Activated T-cell treated with anti-CD3 and anti-CD28 coated beads for 24 hours (primary cell): ENCODE measurements at regions not wholly inside any gene's neighbourhood (a gene's known extent, or its start where the extent isn't known, plus 50 kb on each side); places are given as distances from the start of the nearest gene placed in this dataset.
"Not testable (repeated sequence)": the region's sequence is repeated elsewhere in the genome, so short reads cannot be mapped to it uniquely, and the experiment has no call there.

ENCODE experiments used
- DNase-seq: peaks from one replicate; pipeline ENCODE4 v3.0.0-alpha.2; 2020; ENCODE audit warnings: low read depth

DNA sequence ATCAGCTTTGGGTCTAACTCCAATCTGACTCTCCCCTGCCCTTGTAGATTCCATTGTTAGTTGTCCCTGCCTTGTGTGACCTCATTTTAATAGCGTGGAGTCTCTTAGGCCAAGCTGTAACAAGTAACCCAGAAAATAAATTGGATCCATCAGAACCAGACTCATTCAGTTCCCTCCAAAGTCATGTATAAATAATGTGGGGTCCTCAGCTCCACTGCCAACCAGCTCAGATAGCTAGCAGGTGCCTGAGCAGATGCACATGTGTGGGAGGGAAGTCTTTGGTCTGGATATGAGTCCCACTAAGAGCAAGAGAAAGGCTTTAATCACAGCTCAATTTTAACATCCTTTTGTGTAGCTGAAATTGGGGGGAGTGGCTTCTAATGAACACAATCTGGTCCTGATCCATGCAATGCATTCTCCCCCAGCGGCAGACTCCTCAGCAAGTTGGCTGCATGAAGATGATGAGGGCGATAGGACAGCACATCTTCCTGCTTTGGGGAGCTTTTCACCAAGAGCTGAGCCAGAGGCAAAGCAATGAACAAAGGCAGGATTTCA is 151.6 kb downstream of the ABCC12 start:
- DNase-seq = no peak

GRCh38 chr16:48003206-48003907 is 152.4 kb downstream of the ABCC12 start:
- no peak for DNase-seq

DNA sequence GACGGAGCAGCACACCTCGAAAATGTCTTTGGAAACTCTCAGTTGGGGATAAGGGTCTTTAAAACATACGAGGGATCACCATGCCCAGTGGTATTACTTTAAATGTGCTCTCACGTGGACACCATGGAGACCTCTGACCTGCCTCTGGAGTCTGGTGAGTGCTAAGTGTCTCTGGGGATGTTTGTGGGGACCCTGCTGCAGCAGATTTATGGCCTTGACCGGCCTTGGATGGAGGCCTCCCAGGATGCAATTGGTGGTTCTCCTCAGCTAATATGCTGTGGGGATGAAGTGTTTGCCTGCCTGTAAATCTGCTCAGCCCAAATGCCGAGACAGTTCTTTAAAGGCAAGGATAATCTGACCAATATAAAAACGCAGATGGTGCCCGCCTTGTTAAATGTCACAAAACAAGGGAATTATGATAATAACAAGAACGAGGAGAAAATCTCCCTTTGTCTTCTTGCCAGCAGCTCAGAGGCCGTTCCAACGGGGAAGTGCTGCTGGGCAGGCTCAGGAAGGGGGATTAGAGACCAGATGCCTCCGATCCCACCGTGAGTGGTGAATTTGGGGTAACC is 154.4 kb downstream of the ABCC12 start:
- DNase-seq = no peak

DNA sequence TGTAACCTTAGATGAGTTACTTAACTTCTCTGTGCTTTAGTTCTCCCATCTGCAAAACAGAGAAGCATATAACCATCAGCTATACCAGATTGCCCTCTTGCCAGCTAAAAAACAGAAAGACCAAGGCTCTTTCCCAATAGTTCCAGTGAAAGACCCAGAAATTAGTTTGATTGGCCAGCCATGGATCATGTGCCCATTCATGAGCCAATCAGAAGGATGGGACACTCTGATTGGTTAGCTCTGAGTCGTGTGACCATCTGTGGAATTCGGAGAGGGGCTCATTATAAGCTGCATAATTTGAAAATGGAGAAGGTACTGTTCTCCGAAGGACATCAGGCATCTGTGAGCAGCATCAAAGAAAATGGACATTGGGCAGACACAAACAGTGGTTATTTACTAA is 155.2 kb downstream of the ABCC12 start:
- no peak for DNase-seq

GRCh38 chr16:47999595-47999994 is 156.2 kb downstream of the ABCC12 start:
- DNase-seq = no peak

DNA sequence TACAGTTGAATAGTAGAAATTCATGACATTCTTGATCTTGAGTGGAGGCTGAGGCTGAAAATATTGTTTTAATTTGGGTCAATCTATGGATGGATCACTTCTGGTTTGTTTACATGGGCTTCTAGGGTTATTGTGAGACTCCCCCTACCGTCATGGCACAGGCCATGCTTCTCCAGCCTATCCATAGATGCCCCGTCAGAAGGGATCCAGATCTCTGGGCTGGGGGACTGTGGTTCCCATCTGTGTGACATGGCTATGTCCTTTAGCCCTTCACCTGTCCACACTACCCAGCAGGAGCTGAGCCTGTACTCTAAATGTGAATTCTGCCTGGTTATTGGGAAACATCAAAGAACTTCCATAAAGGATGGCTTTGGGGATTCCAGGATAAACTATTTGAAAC is 160.4 kb downstream of the ABCC12 start:
- no peak for DNase-seq

- DNase-seq = no peak
These were observed 164.3 kb downstream of the ABCC12 start for GRCh38 chr16:47991491-47991890.

DNA sequence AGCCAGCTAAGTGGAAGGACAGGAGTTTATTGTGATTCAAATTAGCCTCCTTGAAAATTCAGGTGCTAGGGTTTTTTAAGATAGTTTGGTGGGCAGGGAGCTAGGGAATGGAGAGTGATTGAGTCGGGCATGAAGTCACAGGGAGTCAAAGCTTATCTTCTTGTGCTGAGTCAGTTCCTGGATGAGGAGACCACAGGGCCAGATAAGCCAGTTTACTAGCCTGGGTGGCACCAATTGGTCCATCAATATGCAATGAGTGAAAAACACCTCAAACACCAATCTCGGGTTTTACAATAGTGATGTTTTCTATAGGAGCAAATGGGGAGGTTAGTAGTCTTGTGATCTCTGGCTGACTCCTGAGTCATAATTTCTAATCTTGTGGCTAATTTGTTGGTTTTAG is 165.1 kb downstream of the ABCC12 start:
- DNase-seq = no peak

DNA sequence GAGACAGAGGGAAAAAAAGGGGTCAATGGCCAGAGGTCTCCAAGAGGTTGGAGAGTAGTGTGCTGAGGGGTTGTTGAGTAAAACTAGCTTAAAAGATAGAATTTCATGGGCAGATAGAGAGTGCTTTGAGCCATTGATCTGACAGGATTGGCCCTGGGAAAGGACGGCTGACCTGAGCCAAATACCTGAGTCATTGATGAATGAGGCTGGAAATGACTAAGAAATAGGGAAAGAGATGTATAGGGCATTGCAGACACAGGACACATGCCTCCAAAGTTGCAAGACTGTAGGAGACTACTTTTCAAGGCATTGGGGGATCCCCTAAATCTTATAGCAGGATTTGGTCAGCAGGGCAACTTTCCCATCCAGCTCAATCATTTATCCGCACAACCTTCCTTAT is 168.7 kb downstream of the ABCC12 start:
- no peak for DNase-seq

- no peak for DNase-seq
These were observed 169.8 kb downstream of the ABCC12 start for GRCh38 chr16:47986031-47986430.

DNA sequence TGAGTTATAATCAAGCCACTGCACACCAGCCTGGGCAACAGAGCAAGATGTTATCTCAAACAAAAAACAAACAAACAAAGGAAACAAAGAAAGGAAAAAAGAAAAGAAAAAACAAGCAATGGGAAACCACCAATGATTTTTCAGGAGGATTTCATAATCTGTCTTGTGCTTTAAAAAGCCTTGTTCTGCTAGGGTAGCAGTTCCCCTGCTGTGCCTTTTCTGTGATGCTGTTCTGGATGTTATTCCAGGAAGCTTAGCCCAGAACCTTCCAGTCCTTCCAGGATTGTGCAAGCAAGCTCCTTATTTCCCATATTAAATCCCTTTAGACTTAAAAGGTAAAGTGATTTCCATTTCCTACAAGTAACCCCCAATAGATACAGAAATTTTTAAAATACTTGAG is 171.1 kb downstream of the ABCC12 start:
- no peak for DNase-seq

DNA sequence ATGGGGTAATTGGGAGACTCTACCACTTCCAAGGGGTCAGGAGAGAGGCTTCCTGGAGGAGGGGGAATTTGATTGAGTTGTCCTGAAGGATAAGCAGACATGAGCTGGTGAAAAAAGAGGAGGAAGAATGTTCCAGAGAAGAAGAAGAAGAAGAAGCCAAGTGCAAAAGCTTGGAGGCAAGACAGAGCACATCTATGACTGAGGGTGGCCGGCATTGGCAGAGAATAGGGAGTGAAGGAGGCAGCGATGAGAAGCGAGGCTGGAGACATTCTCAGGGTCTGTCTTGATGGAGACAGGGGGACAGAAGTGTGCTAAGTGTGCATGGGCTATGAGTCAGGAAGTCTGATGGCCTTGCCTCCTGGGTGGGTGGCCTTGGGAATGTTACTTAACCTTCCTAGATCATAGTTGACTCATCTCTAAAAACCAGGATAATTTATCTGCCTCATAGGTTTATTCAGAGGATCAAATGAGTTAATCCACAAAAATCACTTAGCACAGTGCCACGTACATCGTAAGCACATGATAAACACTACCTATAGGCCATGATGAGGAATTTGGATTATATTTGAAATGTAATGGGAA is 171.7 kb downstream of the ABCC12 start:
- no peak for DNase-seq

GRCh38 chr16:47980212-47980611 is 175.6 kb downstream of the ABCC12 start:
- no peak for DNase-seq

DNA sequence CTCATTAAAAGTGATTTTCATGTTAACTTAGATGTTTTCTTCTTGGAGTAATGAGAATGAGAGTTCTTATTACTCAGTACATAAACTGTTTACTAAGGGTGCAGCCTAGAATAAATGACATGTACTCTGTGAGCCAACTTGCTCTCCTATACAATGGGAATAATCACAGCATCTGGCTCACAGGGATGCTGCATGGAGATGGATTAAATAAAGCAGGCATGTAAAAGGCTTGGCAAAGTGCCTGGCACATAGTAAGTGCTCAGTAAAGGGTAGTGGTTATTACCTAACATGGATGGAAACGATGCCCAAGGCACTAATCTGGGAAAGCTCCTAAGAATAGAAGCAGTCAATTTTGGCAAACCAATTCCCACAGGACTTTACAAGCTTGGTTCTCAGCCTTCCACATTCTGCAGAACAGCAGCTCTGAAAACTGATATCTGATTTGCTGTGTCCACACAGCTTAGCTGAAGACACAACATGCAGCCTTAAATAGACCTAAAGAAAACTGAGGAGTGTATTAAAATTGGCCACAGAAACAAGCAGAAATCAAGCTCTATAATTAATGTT is 176.1 kb downstream of the ABCC12 start:
- DNase-seq = no peak

DNA sequence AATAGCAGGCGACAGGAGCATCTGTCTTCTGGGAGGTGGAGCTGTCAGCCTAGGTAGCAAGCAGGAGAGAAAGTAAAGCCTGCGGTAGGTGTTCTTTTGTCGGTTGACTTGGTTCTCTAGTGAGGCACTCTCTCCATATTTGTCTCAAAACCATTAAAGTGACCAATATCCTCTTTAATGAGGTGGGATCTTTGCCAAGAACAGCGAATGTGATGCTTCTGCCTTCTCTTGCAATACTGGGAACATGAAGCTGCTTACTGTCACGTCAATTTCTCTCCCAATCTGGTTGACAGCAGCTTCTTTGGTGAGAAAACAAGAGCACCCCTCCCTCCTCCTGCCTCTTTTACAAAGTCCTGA is 176.7 kb downstream of the ABCC12 start:
- DNase-seq = no peak

DNA sequence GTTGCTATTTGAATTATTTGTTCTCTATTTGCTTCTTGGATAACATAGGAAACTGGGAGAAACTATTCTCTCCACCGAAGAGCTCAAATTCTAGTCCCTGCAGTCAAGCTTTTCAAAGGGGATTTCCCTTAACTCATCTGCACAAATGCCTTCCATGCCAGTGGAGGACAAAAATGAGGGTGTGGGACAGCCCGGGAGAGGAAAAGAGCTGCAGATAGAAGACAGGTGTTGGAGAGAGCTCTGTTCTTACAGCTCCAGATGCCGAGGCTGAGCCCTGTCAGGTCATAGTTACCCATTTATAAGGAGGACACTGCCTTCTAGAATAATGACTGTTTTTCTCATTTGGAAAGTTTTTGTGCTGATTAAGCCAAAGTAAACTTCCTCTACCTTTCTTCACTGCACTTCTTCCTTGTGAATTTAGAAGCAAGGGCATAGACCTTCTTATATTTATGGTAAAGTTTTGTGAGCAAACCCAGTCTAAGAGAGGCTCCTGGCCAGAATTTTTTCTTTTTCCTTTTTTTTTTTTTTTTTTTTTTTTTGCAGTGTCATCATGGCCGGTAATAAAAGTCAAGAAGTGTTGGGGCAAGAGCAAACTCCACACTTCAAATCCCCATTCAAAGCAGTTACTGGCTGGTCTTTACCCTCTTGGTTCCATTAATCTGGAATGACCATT is 177.2 kb downstream of the ABCC12 start:
- DNase-seq = no peak

GRCh38 chr16:47977802-47978201 is 178.0 kb downstream of the ABCC12 start:
- DNase-seq = no peak

- no peak for DNase-seq
These were observed 179.1 kb downstream of the ABCC12 start for GRCh38 chr16:47976636-47977210.

- DNase-seq = not testable (repeated sequence)
These were observed 180.8 kb downstream of the ABCC12 start for GRCh38 chr16:47974971-47975370.

GRCh38 chr16:47973552-47973951 is 182.2 kb downstream of the ABCC12 start:
- no peak for DNase-seq

GRCh38 chr16:47972246-47972985 is 183.4 kb downstream of the ABCC12 start:
- DNase-seq = no peak

DNA sequence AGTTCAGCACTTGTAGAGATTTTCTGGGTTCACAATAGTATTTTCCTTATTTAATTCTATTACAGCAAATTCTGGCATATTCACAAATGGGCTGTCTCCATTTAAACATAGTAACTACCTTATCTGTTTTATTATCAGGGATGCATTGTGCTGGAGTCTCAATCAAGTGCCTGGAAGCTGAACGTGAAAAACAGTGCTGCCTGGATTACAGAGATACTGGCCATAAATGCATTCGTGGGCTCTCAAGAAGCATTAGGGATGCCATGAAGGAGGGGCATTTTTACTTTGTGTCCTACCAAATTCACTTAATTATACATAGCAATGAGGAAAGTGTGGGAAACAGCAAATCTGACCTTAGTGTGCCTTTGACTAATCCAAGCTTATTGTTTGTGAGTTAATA is 184.6 kb downstream of the ABCC12 start:
- DNase-seq = no peak
